ENCODE measurements at regions not wholly inside any gene's neighbourhood (a gene's known extent, or its start where the extent isn't known, plus 50 kb on each side); places are given as distances from the start of the nearest gene placed in this dataset.
"Not testable (repeated sequence)": the region's sequence is repeated elsewhere in the genome, so short reads cannot be mapped to it uniquely, and the experiment has no call there.

DNA sequence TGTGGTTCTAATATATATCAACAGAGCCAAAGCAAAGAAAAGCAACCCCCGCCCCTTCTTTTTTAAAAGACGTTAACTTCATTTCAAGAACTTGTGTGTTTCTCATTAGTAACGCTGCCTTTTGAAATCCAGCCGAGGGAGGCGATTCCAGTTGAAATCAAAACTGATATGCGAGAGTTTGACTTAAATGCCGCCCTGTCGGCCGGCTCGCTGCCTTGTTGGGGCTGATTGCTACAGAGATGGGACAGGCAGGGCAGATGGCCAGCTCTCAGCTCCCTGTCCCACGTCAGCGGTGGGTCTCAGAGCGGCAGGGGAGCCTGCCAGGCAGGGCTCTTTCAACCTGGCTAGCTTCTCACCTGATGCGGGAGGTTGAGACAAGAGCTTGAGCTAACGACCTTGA is 51.9 kb upstream of the ALX4 start:
- DNase-seq (ENCODE audit: low spot score) = no peak
- intact Hi-C loops (cut with DNase I) = no loop called here

- no peak for DNase-seq (ENCODE audit: low spot score)
- intact Hi-C loops (cut with DNase I) = no loop called here
Measured at GRCh38 chr11:44363116-44363515, 53.2 kb upstream of the ALX4 start.

DNA sequence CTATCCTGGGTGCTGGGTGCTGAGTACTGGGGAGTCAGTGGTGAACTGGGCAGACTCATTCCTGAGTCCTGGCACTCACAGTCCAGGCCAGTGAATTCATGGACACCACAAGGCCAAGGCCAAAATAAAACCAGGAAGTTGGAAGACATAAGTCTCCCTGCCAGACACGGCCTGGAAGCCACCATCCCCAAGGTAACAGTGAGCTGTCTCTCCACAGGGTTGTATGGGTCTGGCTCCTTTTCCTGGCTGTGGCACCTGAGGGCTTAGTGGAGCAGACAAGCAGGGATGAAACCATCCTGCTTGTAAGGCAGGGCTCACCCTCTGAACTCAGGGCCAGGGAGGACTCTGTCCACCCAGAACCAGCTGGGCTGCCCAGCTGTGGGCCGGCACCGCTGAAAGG is 54.7 kb upstream of the ALX4 start:
- DNase-seq (ENCODE audit: low spot score) = no peak
- intact Hi-C loops (cut with DNase I) = no loop called here

DNA sequence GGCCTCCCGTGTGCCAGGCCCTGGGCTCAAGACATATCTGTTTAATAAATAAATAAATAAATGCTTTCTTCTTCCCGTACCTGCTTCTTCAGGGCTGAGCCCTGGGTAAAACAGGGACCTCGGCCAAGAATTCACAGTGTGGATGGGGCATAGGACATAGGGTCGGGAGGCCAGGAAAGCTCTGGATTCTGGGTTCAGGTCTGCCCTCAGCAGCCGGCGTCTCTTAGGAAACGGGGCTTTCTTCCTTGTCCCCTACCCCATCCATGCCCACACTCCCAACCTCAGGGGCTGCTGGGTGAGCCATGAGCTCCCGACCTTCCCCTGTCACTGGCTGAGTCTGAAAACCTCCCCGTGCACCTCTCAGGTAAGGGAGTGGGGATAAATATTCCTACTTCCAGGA is 55.7 kb upstream of the ALX4 start:
- intact Hi-C loops (cut with DNase I) = no loop called here
- no peak for DNase-seq (ENCODE audit: low spot score)

DNA sequence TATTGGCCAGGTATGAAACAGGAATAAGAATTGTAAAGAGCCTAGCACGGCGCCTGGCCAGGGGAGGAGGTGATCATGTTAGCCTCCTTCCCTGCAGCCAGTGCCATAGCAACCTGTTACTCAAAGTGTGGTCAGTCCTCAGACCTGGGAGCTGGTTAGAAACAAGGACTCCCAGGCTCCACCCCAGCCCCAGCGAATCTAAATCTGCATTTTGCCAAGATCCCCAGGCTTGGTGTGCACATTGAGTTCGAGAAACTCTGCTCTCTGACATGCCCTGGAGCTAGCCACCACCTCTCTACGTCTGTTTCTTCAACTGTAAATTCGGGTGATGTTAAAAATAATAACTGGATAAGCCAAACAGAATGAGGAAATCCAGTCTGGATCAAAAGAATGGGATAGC is 56.1 kb upstream of the ALX4 start:
- DNase-seq (ENCODE audit: low spot score) = no peak

DNA sequence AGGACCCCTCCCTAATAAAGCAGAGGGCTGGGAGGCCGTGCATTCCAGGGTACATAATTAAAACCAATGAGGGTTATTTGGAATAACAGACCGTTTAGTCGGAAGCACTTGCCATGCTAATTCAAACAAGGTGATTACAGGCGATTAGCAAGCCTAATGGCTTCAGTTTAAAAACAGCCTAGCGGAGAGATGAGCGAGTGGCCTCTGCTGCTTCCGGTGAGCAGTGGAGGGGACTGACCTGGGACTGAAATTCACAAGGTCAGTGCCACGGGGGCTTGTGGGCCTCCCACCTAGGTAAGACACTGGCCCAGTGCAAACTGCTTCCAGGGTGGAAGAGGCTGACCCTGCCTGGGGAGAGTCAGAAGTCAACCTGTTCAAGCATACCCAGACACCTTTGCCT is 56.8 kb upstream of the ALX4 start:
- no peak for DNase-seq (ENCODE audit: low spot score)
- intact Hi-C loops (cut with DNase I) = no loop called here

More for the DNA sequence above, 56.1 kb upstream of the ALX4 start:
- intact Hi-C loops (cut with DNase I) = no loop called here

DNA sequence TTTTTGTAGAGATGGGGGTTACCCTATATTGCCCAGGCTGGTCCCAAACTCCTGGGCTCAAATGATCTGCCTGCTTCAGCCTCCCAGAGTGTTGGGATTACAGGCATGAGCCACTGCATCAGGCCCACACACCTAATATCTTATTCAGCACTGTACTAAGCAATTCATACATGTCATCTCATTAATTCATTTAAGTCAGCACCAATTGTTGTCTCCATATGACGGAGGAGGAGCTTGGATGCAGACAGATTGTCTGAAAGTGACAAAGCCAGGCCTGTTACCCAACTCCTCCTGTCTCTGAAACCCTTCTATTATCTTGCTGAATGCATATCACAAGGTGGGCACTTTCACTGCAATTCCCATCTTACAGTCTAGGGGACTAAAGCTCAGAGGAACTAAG is 57.5 kb upstream of the ALX4 start:
- DNase-seq (ENCODE audit: low spot score) = no peak
- intact Hi-C loops (cut with DNase I) = no loop called here

- intact Hi-C loops (cut with DNase I) = no loop called here
- DNase-seq (ENCODE audit: low spot score) = peak; percentile 38
Measured at GRCh38 chr11:44368886-44369285, 58.9 kb upstream of the ALX4 start.

GRCh38 chr11:44371042-44371441 is 61.1 kb upstream of the ALX4 start:
- intact Hi-C loops (cut with DNase I) = not testable (repeated sequence)

DNA sequence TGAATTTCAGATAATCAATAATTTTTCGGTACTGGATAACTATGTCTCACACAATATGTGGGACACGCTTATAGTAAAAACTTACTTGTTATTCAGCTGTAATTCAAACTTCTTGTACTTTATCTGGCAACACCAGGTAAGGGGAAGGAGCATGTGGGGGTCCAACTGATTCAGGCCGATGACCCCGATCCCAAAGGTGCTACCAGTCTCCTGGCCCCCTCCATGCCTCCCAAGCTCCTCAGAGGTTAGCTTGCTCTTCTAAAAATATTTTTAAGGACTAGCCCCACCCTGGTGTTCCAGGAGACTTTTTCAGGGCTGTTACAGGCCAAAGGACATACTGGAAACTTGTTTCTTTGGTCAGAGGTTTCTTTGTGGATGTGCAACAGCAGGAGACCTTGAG is 61.8 kb upstream of the ALX4 start:
- intact Hi-C loops (cut with DNase I) = no loop called here
- DNase-seq (ENCODE audit: low spot score) = peak; percentile 69

More at GRCh38 chr11:44371042-44371441, 61.1 kb upstream of the ALX4 start:
- DNase-seq (ENCODE audit: low spot score) = not testable (repeated sequence)

DNA sequence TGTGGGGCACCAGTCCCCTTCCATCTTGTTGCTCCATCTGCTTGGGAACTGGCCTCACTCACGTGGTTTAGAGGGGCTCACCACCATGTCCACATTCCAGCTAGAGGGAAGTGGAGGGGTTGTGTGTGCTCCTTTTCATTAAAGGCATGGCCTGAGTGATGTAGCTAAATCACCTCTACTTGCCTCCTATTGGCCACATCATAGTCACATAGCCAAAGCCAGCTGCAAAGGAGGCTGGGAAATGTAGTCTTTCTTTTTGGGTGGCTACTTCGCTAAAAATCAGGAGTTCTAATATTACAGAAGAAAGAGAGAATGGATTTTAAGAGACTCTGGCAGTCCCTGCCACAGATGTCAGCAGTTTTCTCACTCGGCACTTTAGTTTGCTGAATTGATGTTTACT is 63.0 kb upstream of the ALX4 start:
- no peak for DNase-seq (ENCODE audit: low spot score)
- intact Hi-C loops (cut with DNase I) = no loop called here

GRCh38 chr11:44374001-44374400 is 64.1 kb upstream of the ALX4 start:
- DNase-seq (ENCODE audit: low spot score) = peak; percentile 19
- intact Hi-C loops (cut with DNase I) = no loop called here

- intact Hi-C loops (cut with DNase I) = no loop called here
- peak; percentile 61 for DNase-seq (ENCODE audit: low spot score)
Measured at GRCh38 chr11:44376423-44376822, 66.5 kb upstream of the ALX4 start.

DNA sequence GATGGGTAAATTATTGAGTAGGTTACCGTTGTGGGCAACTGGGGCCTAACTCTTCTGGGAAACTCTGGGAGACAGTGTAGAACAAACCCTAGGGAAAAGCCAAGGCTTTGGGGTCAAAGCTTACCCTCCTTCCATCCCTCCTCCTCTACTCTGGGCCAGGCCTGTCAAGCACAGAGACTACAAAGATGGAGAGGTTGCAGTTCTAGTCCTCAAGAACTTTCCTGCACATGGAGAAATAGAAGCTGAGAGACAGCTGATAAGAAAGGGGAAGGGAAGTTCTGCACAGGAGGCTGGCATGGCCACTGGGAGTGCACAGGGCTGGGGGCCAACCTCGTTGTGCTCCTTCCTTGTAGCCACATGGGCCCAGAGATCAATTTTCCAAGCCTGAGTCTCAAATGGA is 67.2 kb upstream of the ALX4 start:
- intact Hi-C loops (cut with DNase I) = no loop called here
- peak; percentile 20 for DNase-seq (ENCODE audit: low spot score)

GRCh38 chr11:44377914-44378321 is 68.0 kb upstream of the ALX4 start:
- intact Hi-C loops (cut with DNase I) = no loop called here
- DNase-seq (ENCODE audit: low spot score) = peak; percentile 9

- peak; percentile 73 for DNase-seq (ENCODE audit: low spot score)
- intact Hi-C loops (cut with DNase I) = no loop called here
Measured at GRCh38 chr11:44379141-44380008, 69.4 kb upstream of the ALX4 start.

GRCh38 chr11:44380009-44380313 is 70.0 kb upstream of the ALX4 start:
- intact Hi-C loops (cut with DNase I) = no loop called here
- no peak for DNase-seq (ENCODE audit: low spot score)

DNA sequence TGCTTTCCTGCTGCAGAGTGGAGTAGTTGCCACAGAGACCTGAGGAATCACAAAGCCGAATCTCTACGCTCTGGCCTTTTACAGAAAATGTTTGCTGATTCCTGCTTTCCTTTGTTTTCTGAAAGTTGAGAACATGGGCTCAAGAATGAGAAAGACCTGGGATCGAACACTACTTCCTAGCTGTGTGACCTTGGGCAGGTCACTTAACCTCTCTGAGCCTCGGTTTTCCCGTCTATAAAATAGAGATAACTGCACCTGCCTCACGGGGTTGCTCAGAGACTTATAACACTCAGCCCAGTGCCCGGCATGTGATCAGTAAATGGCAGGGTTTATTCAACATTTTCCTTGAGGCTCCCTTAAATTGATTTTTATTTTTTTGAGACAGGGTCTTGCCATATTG is 70.9 kb upstream of the ALX4 start:
- no peak for DNase-seq (ENCODE audit: low spot score)

GRCh38 chr11:44381261-44381660 is 71.3 kb upstream of the ALX4 start:
- intact Hi-C loops (cut with DNase I) = no loop called here
- DNase-seq (ENCODE audit: low spot score) = peak; percentile 71

More for the DNA sequence above, 70.9 kb upstream of the ALX4 start:
- intact Hi-C loops (cut with DNase I) = no loop called here

GRCh38 chr11:44382118-44382517 is 72.2 kb upstream of the ALX4 start:
- intact Hi-C loops (cut with DNase I) = no loop called here
- peak; percentile 9 for DNase-seq (ENCODE audit: low spot score)

GRCh38 chr11:44382656-44383240 is 72.8 kb upstream of the ALX4 start:
- peak; percentile 5 for DNase-seq (ENCODE audit: low spot score)
- intact Hi-C loops (cut with DNase I) = no loop called here

All from cardiac septum (tissue), 1 donor.